NB4 (cell line): ENCODE measurements at regions not wholly inside any gene's neighbourhood (a gene's known extent, or its start where the extent isn't known, plus 50 kb on each side); places are given as distances from the start of the nearest gene placed in this dataset.

Experiments
- CTCF ChIP-seq: IDR thresholded peaks from one replicate; pipeline ENCODE4 v1.5.1; 2012; ENCODE audit warnings: low read depth, low read length
- POLR2A ChIP-seq: IDR thresholded peaks from 2 replicates; pipeline ENCODE4 v1.6.1; 2011; ENCODE audit warnings: mild to moderate bottlenecking; ENCODE audit not compliant: insufficient read length; ENCODE audit errors: extremely low read depth
- TF ChIP-seq, protein P1 (sequence below): IDR thresholded peaks from 2 replicates; pipeline ENCODE4 v1.6.1; 2011; ENCODE audit warnings: low read depth, low read length

DNA sequence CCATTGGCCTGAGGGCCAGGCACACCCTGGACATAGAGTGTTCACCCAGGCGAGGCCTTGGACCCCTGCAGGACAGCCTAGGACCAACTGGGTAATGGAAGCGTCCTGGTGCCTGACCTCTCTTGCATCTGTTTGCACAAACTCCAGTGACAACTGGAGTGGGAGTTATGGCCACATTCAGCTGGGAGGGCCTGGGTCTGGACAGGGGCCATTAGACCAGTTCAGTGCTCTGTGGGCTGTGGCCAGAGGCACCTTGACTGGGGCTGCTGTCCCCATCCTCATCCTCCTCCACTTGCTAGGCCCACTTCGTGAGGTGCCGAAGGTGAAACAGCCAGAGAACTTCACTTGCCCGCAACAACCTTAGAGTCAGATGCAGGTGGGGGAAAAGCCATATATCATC is 372.7 kb upstream of the IRX1 start:
- TF ChIP-seq CTCF (no peak), POLR2A (no peak)
- TF ChIP-seq, protein P1, sequence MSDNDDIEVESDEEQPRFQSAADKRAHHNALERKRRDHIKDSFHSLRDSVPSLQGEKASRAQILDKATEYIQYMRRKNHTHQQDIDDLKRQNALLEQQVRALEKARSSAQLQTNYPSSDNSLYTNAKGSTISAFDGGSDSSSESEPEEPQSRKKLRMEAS = no peak
